ENCODE measurements at regions not wholly inside any gene's neighbourhood (a gene's known extent, or its start where the extent isn't known, plus 50 kb on each side); places are given as distances from the start of the nearest gene placed in this dataset.
"Not testable (repeated sequence)": the region's sequence is repeated elsewhere in the genome, so short reads cannot be mapped to it uniquely, and the experiment has no call there.

- not testable (repeated sequence) for DNase-seq
These were observed 95.7 kb upstream of the HEY2 start for GRCh38 chr6:125653752-125654151.

GRCh38 chr6:125655511-125655910, 93.9 kb upstream of the HEY2 start:
- no peak for DNase-seq

- DNase-seq = no peak
These were observed 93.1 kb upstream of the HEY2 start for GRCh38 chr6:125656287-125656870.

GRCh38 chr6:125658136-125658535, 91.3 kb upstream of the HEY2 start:
- DNase-seq = no peak

GRCh38 chr6:125658759-125659431, 90.5 kb upstream of the HEY2 start:
- DNase-seq = no peak

- DNase-seq = no peak
These were observed 89.5 kb upstream of the HEY2 start for GRCh38 chr6:125659887-125660286.

GRCh38 chr6:125662296-125662695, 87.1 kb upstream of the HEY2 start:
- no peak for DNase-seq

GRCh38 chr6:125665295-125665814, 84.1 kb upstream of the HEY2 start:
- DNase-seq = no peak

GRCh38 chr6:125667326-125667725, 82.1 kb upstream of the HEY2 start:
- DNase-seq = no peak

GRCh38 chr6:125668071-125668470, 81.4 kb upstream of the HEY2 start:
- peak in 22 of 58 donors; percentile 1 to 60 (median 32) for DNase-seq

- peak in 4 of 58 donors; percentile 1 to 20 (median 2) for DNase-seq
These were observed 78.9 kb upstream of the HEY2 start for GRCh38 chr6:125670568-125670967.

- DNase-seq = no peak
These were observed 78.1 kb upstream of the HEY2 start for GRCh38 chr6:125671323-125671722.

- no peak for DNase-seq
These were observed 75.2 kb upstream of the HEY2 start for GRCh38 chr6:125674230-125674629.

GRCh38 chr6:125678601-125679000, 70.8 kb upstream of the HEY2 start:
- no peak for DNase-seq

- no peak for DNase-seq
These were observed 70.3 kb upstream of the HEY2 start for GRCh38 chr6:125679128-125679527.

GRCh38 chr6:125679651-125680050, 69.8 kb upstream of the HEY2 start:
- no peak for DNase-seq

GRCh38 chr6:125682939-125683338, 66.5 kb upstream of the HEY2 start:
- DNase-seq = no peak

GRCh38 chr6:125688138-125688537, 61.3 kb upstream of the HEY2 start:
- no peak for DNase-seq

GRCh38 chr6:125693480-125693879, 56.0 kb upstream of the HEY2 start:
- DNase-seq = no peak

GRCh38 chr6:125699591-125699990, 49.8 kb upstream of the HEY2 start:
- no peak for DNase-seq

Measured in anterior cingulate cortex (tissue), 58 donors.